Colonic mucosa (tissue), 4 donors: ENCODE measurements at regions not wholly inside any gene's neighbourhood (a gene's known extent, or its start where the extent isn't known, plus 50 kb on each side); places are given as distances from the start of the nearest gene placed in this dataset.

Source experiments
- DNase-seq: peaks from one replicate; pipeline ENCODE4 v3.0.0-alpha.2; 2020
- H3K27ac ChIP-seq: fragments of 200-600 bp; one replicate; pipeline ENCODE4 v1.8.0; 2021
- H3K27me3 ChIP-seq: fragments of 200-600 bp; one replicate; pipeline ENCODE4 v1.8.0; 2021
- H3K36me3 ChIP-seq: fragments of 200-600 bp; one replicate; pipeline ENCODE4 v1.8.0; 2021
- H3K4me1 ChIP-seq: fragments of 200-600 bp; one replicate; pipeline ENCODE4 v1.8.0; 2021; ENCODE audit warnings: mild to moderate bottlenecking
- H3K4me3 ChIP-seq: fragments of 200-600 bp; one replicate; pipeline ENCODE4 v1.8.0; 2021
- H3K9ac ChIP-seq, 2 donors: one replicate each; pipeline ENCODE4 v1.7.0; 2013; ENCODE audit warnings: control low read depth in 2 of 2, low read depth in 2 of 2, low read length in 2 of 2
- H3K9me3 ChIP-seq: fragments of 200-600 bp; one replicate; pipeline ENCODE4 v1.8.0; 2021
- CTCF ChIP-seq: fragments of 200-600 bp; IDR thresholded peaks from one replicate; pipeline ENCODE4 v1.8.0; 2022; ENCODE audit warnings: antibody characterized with exemption, mild to moderate bottlenecking
- intact Hi-C: fragments of 100-400 bp; cut with DNase I; formaldehyde crosslinking; loops from one replicate; pipeline ENCODE4 v1.14.1; 2022
- donor health status: healthy.
- donor health status: DM: no; HTN: no; CAD: no.
- donor health status: DM: no; HTN: no; CAD: no.

- no peak overlapping the region for H3K9ac ChIP-seq
- no peaks in the 10 kb centered on the region for H3K4me1 ChIP-seq
- H3K36me3 ChIP-seq = no peaks in the 10 kb centered on the region
- H3K4me3 ChIP-seq = no peak overlapping the region
- no peaks in the 10 kb centered on the region for H3K27me3 ChIP-seq
- no peak for TF ChIP-seq CTCF
- no peak for DNase-seq
- intact Hi-C loops = no loop called here
- no peak overlapping the region for H3K27ac ChIP-seq
- H3K9me3 ChIP-seq = no peaks in the 10 kb centered on the region
Observed at GRCh38 chr5:171692936-171693335, 92.7 kb upstream of the SMIM23 start.

GRCh38 chr5:171693412-171693811, 92.2 kb upstream of the SMIM23 start:
- Histone ChIP-seq H3K27me3 (no peaks in the 10 kb centered on the region), H3K27ac (no peak overlapping the region), H3K9me3 (no peaks in the 10 kb centered on the region), H3K9ac (no peak overlapping the region), H3K4me3 (no peak overlapping the region), H3K4me1 (no peaks in the 10 kb centered on the region), H3K36me3 (no peaks in the 10 kb centered on the region)
- no peak for DNase-seq
- intact Hi-C loops = no loop called here
- TF ChIP-seq CTCF = no peak

- H3K36me3 ChIP-seq = no peaks in the 10 kb centered on the region
- no peak overlapping the region for H3K4me3 ChIP-seq
- no peak overlapping the region for H3K9ac ChIP-seq
- DNase-seq = no peak
- no peaks in the 10 kb centered on the region for H3K27me3 ChIP-seq
- intact Hi-C loops = no loop called here
- no peak for TF ChIP-seq CTCF
- no peaks in the 10 kb centered on the region for H3K9me3 ChIP-seq
- no peak overlapping the region for H3K27ac ChIP-seq
- H3K4me1 ChIP-seq = no peaks in the 10 kb centered on the region
Observed at GRCh38 chr5:171695804-171696203, 89.8 kb upstream of the SMIM23 start.

- no peaks in the 10 kb centered on the region for H3K27me3 ChIP-seq
- H3K9me3 ChIP-seq = no peaks in the 10 kb centered on the region
- H3K9ac ChIP-seq = no peak overlapping the region
- H3K4me1 ChIP-seq = no peaks in the 10 kb centered on the region
- TF ChIP-seq CTCF = no peak
- no peak for DNase-seq
- H3K27ac ChIP-seq = no peak overlapping the region
- intact Hi-C loops = no loop called here
- no peaks in the 10 kb centered on the region for H3K36me3 ChIP-seq
- H3K4me3 ChIP-seq = no peak overlapping the region
Observed at GRCh38 chr5:171697221-171698102, 88.2 kb upstream of the SMIM23 start.

GRCh38 chr5:171700318-171700912, 85.2 kb upstream of the SMIM23 start:
- Histone ChIP-seq H3K9me3 (no peaks in the 10 kb centered on the region), H3K9ac (no peak overlapping the region), H3K27ac (no peak overlapping the region), H3K36me3 (no peaks in the 10 kb centered on the region), H3K4me1 (no peaks in the 10 kb centered on the region), H3K4me3 (no peak overlapping the region), H3K27me3 (no peaks in the 10 kb centered on the region)
- intact Hi-C loops = no loop called here
- no peak for DNase-seq
- no peak for TF ChIP-seq CTCF
